DND-41 (cell line): ENCODE measurements at regions not wholly inside any gene's neighbourhood (a gene's known extent, or its start where the extent isn't known, plus 50 kb on each side); places are given as distances from the start of the nearest gene placed in this dataset.

Experiments
- ATAC-seq: fragments of 200-7000 bp; cut with Tn5 transposase; 3 replicates; pipeline ENCODE4 v1.9.1; 2021; ENCODE audit warnings: low read depth; ENCODE audit not compliant: insufficient read depth
- DNase-seq: peaks from one replicate; pipeline ENCODE4 v3.0.0-alpha.2; 2020
- H2AFZ ChIP-seq: 2 replicates; pipeline ENCODE4 v1.6.0; 2012; ENCODE audit warnings: low read depth, low read length
- H3K27ac ChIP-seq: 2 replicates; pipeline ENCODE4 v1.5.1; 2012; ENCODE audit warnings: low read length, inconsistent platforms
- H3K27me3 ChIP-seq: fragments of 200-600 bp; sonication (generic); 2 replicates; pipeline ENCODE4 v1.6.0; 2012; ENCODE audit warnings: low read length, mild to moderate bottlenecking, inconsistent platforms; ENCODE audit not compliant: insufficient read depth, poor library complexity
- H3K36me3 ChIP-seq: 2 replicates; pipeline ENCODE4 v1.5.1; 2012; ENCODE audit warnings: low read length, inconsistent platforms; ENCODE audit not compliant: insufficient read depth
- H3K4me1 ChIP-seq: 2 replicates; pipeline ENCODE4 v1.5.1; 2012; ENCODE audit warnings: mild to moderate bottlenecking, low read length; ENCODE audit not compliant: insufficient read depth
- H3K4me2 ChIP-seq: 2 replicates; pipeline ENCODE4 v1.6.0; 2012; ENCODE audit warnings: mild to moderate bottlenecking, moderate library complexity, low read length, inconsistent platforms; ENCODE audit not compliant: insufficient read depth
- H3K4me3 ChIP-seq, 2 experiments: fragments of 200-600 bp in 1 of 2; shearing (Covaris generic) in 1 of 2; 2 replicates each; pipeline ENCODE4 v1.5.1; 2012 to 2016; ENCODE audit warnings: inconsistent platforms in 2 of 2, low read length in 2 of 2, mild to moderate bottlenecking in 2 of 2, low read depth in 1 of 2, moderate library complexity in 1 of 2
- H3K79me2 ChIP-seq: 2 replicates; pipeline ENCODE4 v1.6.0; 2012; ENCODE audit warnings: low read length, inconsistent platforms; ENCODE audit not compliant: insufficient read depth
- H3K9ac ChIP-seq: 2 replicates; pipeline ENCODE4 v1.6.0; 2012; ENCODE audit warnings: low read depth, mild to moderate bottlenecking, inconsistent platforms, low read length, moderate library complexity
- H3K9me3 ChIP-seq: 2 replicates; pipeline ENCODE4 v1.5.1; 2012; ENCODE audit warnings: low read length, moderate library complexity, mild to moderate bottlenecking, inconsistent platforms; ENCODE audit not compliant: insufficient read depth, severe bottlenecking
- H4K20me1 ChIP-seq: 2 replicates; pipeline ENCODE4 v1.6.0; 2012; ENCODE audit warnings: low read length; ENCODE audit not compliant: insufficient read depth
- CTCF ChIP-seq: IDR thresholded peaks from 2 replicates; pipeline ENCODE4 v1.5.1; 2012; ENCODE audit warnings: borderline replicate concordance, low read length, moderate library complexity, mild to moderate bottlenecking; ENCODE audit not compliant: poor library complexity, severe bottlenecking; ENCODE audit errors: extremely low read depth
- EZH2 ChIP-seq: IDR thresholded peaks from 3 replicates; pipeline ENCODE4 v1.6.1; 2012; ENCODE audit warnings: borderline replicate concordance, low read depth, mild to moderate bottlenecking, moderate library complexity, low read length, inconsistent platforms; ENCODE audit not compliant: severe bottlenecking

GRCh38 chr20:10786678-10787077 lies 112.9 kb upstream of the JAG1 start:
- no peak for DNase-seq
- no peak overlapping the region for H3K4me3 ChIP-seq
- H2AFZ ChIP-seq, result no peak overlapping the region
- no peak overlapping the region for H3K9ac ChIP-seq
- ATAC-seq, result no peak
- no peaks in the 10 kb centered on the region for H3K4me1 ChIP-seq
- H3K27me3 ChIP-seq, result peaks cover 7% of the 10 kb centered on the region
- H3K36me3 ChIP-seq, result no peaks in the 10 kb centered on the region
- H3K79me2 ChIP-seq, result no peaks in the 10 kb centered on the region
- TF ChIP-seq EZH2 (no peak), CTCF (no peak)
- no peaks in the 10 kb centered on the region for H3K9me3 ChIP-seq
- H3K27ac ChIP-seq, result no peak overlapping the region
- no peak overlapping the region for H3K4me2 ChIP-seq
- H4K20me1 ChIP-seq, result peaks cover 4% of the 10 kb centered on the region; the same call in 1 of the 2 replicates

DNA sequence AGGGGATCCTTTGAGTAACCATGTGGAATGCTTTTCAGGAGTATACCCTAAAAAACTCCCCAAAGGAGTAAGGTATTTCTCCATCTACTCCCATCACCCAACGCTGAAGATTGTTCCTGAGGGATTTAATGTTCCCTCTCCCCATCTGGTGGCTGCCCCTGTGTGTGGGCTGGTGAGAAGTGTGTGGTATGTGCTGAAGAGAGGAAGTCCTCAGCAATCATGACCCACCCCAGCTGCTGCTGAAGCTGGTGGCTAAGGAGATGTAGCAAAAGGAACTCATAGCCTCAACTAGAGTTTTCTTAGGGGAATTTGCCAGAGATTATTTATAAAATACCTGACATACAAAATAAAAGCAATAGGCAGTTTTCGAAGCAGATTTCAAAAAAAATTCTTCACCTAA lies 114.3 kb upstream of the JAG1 start:
- no peak overlapping the region for H3K4me2 ChIP-seq
- H3K9ac ChIP-seq, result no peak overlapping the region
- no peaks in the 10 kb centered on the region for H3K36me3 ChIP-seq
- no peak overlapping the region for H2AFZ ChIP-seq
- H3K4me3 ChIP-seq, result no peak overlapping the region
- TF ChIP-seq EZH2 (no peak), CTCF (no peak)
- no peak overlapping the region for H3K27ac ChIP-seq
- H3K9me3 ChIP-seq, result no peaks in the 10 kb centered on the region
- peaks cover 4% of the 10 kb centered on the region; the same call in 1 of the 2 replicates for H4K20me1 ChIP-seq
- no peaks in the 10 kb centered on the region for H3K4me1 ChIP-seq
- H3K79me2 ChIP-seq, result no peaks in the 10 kb centered on the region
- DNase-seq (no peak), ATAC-seq (no peak)
- peaks cover 7% of the 10 kb centered on the region for H3K27me3 ChIP-seq

DNA sequence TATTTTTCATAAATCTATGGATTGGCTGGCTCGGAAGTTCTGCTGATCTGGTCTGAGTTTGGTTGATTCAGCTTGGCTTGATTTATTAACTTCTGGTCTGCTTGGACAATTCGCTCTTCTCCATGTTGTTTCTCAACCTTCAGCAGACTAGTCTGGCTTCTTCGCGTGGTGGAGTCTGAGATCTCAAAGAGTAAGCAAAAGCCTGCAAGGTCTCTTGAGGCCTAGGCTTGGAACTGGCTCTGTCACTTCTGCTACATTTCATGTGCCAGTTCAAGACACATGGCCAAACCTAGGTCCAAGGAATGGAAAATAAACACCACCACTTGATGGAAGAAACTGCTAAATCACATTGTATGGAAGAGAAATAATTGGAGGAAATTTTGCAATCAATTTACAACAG lies 115.1 kb upstream of the JAG1 start:
- Histone ChIP-seq H3K9ac (no peak overlapping the region), H3K27ac (no peak overlapping the region), H3K36me3 (no peaks in the 10 kb centered on the region), H3K4me2 (no peak overlapping the region), H3K4me1 (no peaks in the 10 kb centered on the region), H3K4me3 (no peak overlapping the region), H4K20me1 (peaks cover 4% of the 10 kb centered on the region; the same call in 1 of the 2 replicates), H3K79me2 (no peaks in the 10 kb centered on the region), H2AFZ (no peak overlapping the region), H3K9me3 (no peaks in the 10 kb centered on the region), H3K27me3 (peaks cover 7% of the 10 kb centered on the region)
- no peak for DNase-seq
- no peak for TF ChIP-seq EZH2
- no peak for TF ChIP-seq CTCF
- no peak for ATAC-seq

- Histone ChIP-seq H3K27ac (no peak overlapping the region), H3K27me3 (peaks cover 5% of the 10 kb centered on the region), H3K4me2 (no peak overlapping the region), H4K20me1 (peaks cover 4% of the 10 kb centered on the region; the same call in 1 of the 2 replicates), H3K9me3 (no peaks in the 10 kb centered on the region), H3K9ac (no peak overlapping the region), H3K4me3 (no peak overlapping the region), H2AFZ (no peak overlapping the region), H3K79me2 (no peaks in the 10 kb centered on the region), H3K36me3 (no peaks in the 10 kb centered on the region), H3K4me1 (no peaks in the 10 kb centered on the region)
- TF ChIP-seq EZH2 (no peak), CTCF (no peak)
- DNase-seq, result no peak
- no peak for ATAC-seq
Observed at GRCh38 chr20:10789386-10789785, 115.6 kb upstream of the JAG1 start.
